Activated CD4-positive, alpha-beta memory T cell treated with anti-CD3 and anti-CD28 coated beads for 36 hours (primary cell): ENCODE measurements at regions not wholly inside any gene's neighbourhood (a gene's known extent, or its start where the extent isn't known, plus 50 kb on each side); places are given as distances from the start of the nearest gene placed in this dataset.

ENCODE experiments used
- CTCF ChIA-PET: fragments of 350-600 bp; sonication (Branson Sonifier 250); formaldehyde crosslinking; loops from one replicate; lab custom pipeline; 2021; ENCODE audit warnings: antibody characterized with exemption, inconsistent platforms; lab: Charles Lee
- POLR2A ChIA-PET: fragments of 350-600 bp; sonication (Branson Sonifier 250); formaldehyde crosslinking; loops from one replicate; lab custom pipeline; 2021; ENCODE audit warnings: antibody characterized with exemption; lab: Charles Lee
- DNase-seq: peaks from one replicate; pipeline ENCODE4 v3.0.0-alpha.2; 2020
- H3K27ac Mint-ChIP-seq: one replicate; pipeline ENCODE4 v1.8.0; 2021; ENCODE audit warnings: mixed read lengths
- H3K27me3 Mint-ChIP-seq: one replicate; pipeline ENCODE4 v1.8.0; 2021; ENCODE audit warnings: mixed read lengths
- H3K36me3 Mint-ChIP-seq: one replicate; pipeline ENCODE4 v1.8.0; 2021; ENCODE audit warnings: mixed read lengths
- H3K4me1 Mint-ChIP-seq: one replicate; pipeline ENCODE4 v1.8.0; 2021; ENCODE audit warnings: low read depth, mixed read lengths
- H3K4me3 Mint-ChIP-seq: one replicate; pipeline ENCODE4 v1.8.0; 2021; ENCODE audit warnings: mild to moderate bottlenecking, mixed read lengths
- H3K9me3 Mint-ChIP-seq: one replicate; pipeline ENCODE4 v1.8.0; 2021; ENCODE audit warnings: mixed read lengths
- intact Hi-C: fragments of 100-400 bp; cut with micrococcal nuclease; formaldehyde crosslinking; loops from one replicate; pipeline ENCODE4 v1.15.1; 2023

DNA sequence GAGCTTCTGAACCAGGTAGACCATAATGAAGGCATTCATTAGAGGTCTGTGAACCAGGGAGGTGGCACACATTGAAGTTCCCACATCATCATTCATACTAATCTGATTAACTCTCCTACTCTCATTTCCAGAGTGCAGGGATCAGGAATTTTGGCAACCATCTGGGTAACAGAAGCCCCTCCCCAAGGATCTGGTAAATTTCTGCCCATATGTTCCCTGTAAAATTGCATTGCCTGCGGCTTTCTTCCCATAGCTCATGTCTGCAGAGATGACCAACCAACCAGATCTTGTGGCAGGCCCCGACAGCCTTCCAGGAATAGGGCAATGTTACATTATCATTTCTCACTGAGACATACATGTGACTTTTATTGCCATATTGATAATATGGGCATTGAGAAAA lies 111.4 kb upstream of the CHL1 start:
- ChIA-PET POLR2A (no interaction called here), CTCF (no interaction called here)
- no peak overlapping the region for H3K27ac Mint-ChIP-seq
- H3K4me1 Mint-ChIP-seq, result no peaks in the 10 kb centered on the region
- no peak for DNase-seq
- H3K4me3 Mint-ChIP-seq, result no peak overlapping the region
- H3K27me3 Mint-ChIP-seq, result peaks cover 4% of the 10 kb centered on the region
- no peaks in the 10 kb centered on the region for H3K36me3 Mint-ChIP-seq
- no peaks in the 10 kb centered on the region for H3K9me3 Mint-ChIP-seq
- intact Hi-C loops, result no loop called here

DNA sequence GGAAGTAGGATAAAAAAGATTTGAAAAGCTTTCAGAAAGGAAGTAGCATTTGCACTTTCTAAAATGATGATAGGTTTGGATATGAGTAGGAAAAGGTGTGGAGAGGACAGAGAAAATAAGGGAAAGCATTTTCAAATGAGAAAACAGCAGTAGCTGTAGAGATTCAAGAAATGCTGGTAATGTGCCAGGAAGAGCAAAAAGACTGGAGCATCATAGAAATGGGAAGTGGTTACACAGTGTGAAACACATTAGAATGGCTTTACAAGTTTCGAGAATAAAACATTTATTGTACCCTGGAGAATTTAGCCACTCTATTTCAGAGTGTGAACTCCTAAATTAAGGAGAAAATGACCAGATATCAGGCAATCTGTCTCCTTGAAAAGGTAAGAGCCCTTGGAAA lies 108.3 kb upstream of the CHL1 start:
- Mint-ChIP-seq H3K4me3 (no peak overlapping the region), H3K27ac (no peak overlapping the region), H3K4me1 (no peaks in the 10 kb centered on the region), H3K36me3 (no peaks in the 10 kb centered on the region), H3K9me3 (no peaks in the 10 kb centered on the region), H3K27me3 (peaks cover 3% of the 10 kb centered on the region)
- DNase-seq, result no peak
- ChIA-PET CTCF (no interaction called here), POLR2A (no interaction called here)
- intact Hi-C loops, result no loop called here

DNA sequence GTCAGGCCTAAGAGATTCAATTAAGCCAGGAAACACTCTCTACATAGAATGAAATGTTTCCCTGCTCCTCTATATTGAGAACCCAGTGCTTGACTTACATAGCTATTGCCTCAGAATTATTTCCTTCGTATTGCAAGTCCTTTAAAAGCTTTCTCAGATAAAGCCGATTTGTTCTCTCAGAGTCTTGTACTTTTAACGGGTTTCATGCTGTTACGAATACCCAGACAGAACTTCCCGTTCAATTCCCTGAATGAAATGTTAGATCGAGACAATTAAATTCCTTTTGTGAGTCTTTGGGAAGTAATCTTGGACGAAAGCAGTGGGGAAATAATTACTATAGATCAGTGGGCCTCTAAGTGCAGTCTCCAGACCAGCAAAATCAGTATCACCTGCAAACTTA lies 102.8 kb upstream of the CHL1 start:
- DNase-seq, result no peak
- Mint-ChIP-seq H3K9me3 (no peaks in the 10 kb centered on the region), H3K4me1 (no peaks in the 10 kb centered on the region), H3K4me3 (no peak overlapping the region), H3K27ac (no peak overlapping the region), H3K27me3 (no peaks in the 10 kb centered on the region), H3K36me3 (no peaks in the 10 kb centered on the region)
- ChIA-PET POLR2A (no interaction called here), CTCF (no interaction called here)
- intact Hi-C loops, result no loop called here

DNA sequence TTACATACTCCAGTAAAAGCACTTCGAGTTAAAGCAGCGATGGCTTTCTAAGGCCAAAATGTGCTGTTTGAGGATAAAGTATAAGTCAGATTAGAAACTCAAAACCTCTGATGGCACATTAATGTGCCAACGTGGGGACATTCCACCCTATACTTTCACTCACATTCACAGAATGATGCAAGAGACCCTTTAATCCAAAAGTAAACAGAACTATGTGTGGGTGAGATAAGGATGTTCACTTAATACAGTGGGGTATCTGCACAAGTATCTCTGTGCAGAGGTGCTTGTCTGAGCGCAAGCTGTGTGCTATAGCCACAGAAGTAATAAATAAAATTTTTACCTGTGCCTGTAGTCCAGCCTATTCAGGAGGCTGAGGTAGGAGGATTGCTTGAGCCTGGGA lies 100.3 kb upstream of the CHL1 start:
- DNase-seq, result no peak
- H3K27ac Mint-ChIP-seq, result no peak overlapping the region
- H3K4me1 Mint-ChIP-seq, result no peaks in the 10 kb centered on the region
- H3K9me3 Mint-ChIP-seq, result no peaks in the 10 kb centered on the region
- POLR2A ChIA-PET, result no interaction called here
- no peaks in the 10 kb centered on the region for H3K27me3 Mint-ChIP-seq
- intact Hi-C loops, result no loop called here
- CTCF ChIA-PET, result no interaction called here
- no peaks in the 10 kb centered on the region for H3K36me3 Mint-ChIP-seq
- no peak overlapping the region for H3K4me3 Mint-ChIP-seq

DNA sequence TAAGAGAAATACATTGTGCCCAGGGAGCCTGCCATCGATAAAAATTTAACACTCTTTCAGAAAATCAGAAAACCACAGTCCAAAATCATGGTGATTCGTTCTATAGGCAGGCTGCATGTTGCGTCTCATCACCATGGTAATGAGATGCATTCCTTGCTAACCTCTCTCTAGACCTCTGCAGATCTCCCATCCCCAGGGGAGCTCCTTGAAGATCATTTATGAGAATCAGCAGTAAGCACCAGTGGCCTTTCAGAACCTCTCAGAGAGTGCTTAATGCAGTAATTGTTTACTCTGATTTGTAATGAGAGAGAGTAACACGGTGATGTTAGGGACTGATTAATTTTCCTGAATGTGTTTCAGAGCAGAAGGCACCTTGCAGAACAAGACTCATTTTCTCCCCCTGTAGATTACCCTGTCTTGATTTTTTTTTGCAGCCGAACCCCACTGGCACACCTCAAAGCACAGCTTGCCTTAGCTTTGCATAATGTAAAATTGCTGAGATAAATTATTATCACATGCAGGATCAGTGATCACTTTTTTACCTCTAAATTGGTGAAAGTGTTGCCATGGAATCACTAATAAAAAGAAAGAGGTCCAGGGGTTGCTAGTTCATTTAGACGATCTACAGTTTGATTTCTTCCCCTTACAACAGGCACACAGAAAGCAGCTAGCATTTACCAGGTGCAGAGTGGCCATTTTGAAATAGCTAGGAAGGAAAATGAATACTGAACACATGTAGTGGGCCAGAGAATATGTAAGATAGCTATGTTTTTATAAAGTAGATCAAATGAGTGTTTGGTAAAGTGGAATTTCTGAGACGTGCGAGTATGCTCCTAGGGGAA lies 98.9 kb upstream of the CHL1 start:
- Mint-ChIP-seq H3K27ac (no peak overlapping the region), H3K27me3 (peaks cover 1% of the 10 kb centered on the region), H3K9me3 (no peaks in the 10 kb centered on the region), H3K36me3 (no peaks in the 10 kb centered on the region), H3K4me1 (no peaks in the 10 kb centered on the region), H3K4me3 (no peak overlapping the region)
- ChIA-PET POLR2A (no interaction called here), CTCF (no interaction called here)
- DNase-seq, result no peak
- intact Hi-C loops, result no loop called here

DNA sequence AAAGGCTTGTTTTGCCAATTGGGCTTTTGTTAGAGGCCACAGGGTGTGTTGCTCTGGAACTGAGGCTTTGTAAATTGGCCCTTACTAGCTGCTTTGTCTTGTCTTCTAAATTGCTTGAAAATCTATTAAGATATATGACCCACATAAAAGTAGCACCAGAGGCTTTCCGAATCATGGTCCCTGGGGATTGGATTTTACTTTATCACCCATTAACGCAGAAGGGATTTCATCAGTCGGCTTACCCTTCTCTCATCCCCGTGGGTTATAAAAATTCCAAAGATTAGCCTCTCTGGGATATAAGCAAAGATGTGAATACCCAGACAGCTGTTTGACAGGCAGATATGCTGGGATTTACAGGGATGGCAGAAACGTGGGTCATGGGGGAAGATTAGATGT lies 98.3 kb upstream of the CHL1 start:
- H3K27me3 Mint-ChIP-seq, result peaks cover 1% of the 10 kb centered on the region
- intact Hi-C loops, result no loop called here
- ChIA-PET CTCF (no interaction called here), POLR2A (no interaction called here)
- no peaks in the 10 kb centered on the region for H3K4me1 Mint-ChIP-seq
- no peak overlapping the region for H3K4me3 Mint-ChIP-seq
- no peaks in the 10 kb centered on the region for H3K9me3 Mint-ChIP-seq
- DNase-seq, result no peak
- H3K27ac Mint-ChIP-seq, result no peak overlapping the region
- no peaks in the 10 kb centered on the region for H3K36me3 Mint-ChIP-seq

DNA sequence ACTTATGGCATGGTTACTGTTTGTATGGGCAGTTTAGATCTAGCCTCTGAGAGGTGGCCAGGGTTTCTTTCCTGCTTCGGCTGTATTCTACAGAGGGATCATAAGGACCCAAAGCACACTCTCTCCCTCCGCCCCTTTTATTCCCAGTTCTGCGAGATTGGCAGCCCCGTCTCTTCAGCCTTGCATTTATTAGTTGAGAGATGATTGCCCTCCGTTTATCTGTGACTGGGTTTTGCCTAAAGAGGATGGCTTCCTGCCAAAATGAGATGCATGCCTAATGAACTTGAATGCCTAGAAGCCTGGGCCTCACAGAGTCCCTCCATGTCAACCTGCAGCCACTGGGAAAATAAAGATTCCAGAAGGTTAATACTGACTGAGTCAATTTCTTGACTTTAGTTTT lies 97.1 kb upstream of the CHL1 start:
- POLR2A ChIA-PET, result no interaction called here
- CTCF ChIA-PET, result no interaction called here
- H3K27me3 Mint-ChIP-seq, result peaks cover 1% of the 10 kb centered on the region
- no peak overlapping the region for H3K4me3 Mint-ChIP-seq
- no peaks in the 10 kb centered on the region for H3K4me1 Mint-ChIP-seq
- H3K36me3 Mint-ChIP-seq, result no peaks in the 10 kb centered on the region
- no peak overlapping the region for H3K27ac Mint-ChIP-seq
- no peaks in the 10 kb centered on the region for H3K9me3 Mint-ChIP-seq
- no peak for DNase-seq
- intact Hi-C loops, result no loop called here

DNA sequence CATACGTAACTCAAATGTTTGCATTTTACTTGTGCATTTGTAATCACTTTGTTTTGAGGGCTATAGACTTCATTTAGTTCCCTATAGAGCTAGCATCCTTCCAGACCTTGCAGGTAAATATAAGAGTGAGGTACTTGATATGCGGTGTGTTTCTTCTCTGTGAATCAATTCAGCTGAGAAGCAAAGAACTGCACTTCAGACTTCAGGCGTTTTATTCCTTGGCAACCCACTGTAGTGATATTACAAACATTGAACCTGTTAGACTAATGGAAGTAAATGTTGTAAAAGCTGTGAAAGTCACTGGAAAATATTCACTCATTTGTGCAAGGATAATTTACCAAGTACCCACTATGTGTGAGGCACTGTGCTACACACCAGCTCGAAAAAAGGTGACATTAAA lies 94.1 kb upstream of the CHL1 start:
- Mint-ChIP-seq H3K4me1 (no peaks in the 10 kb centered on the region), H3K9me3 (no peaks in the 10 kb centered on the region), H3K4me3 (no peak overlapping the region), H3K36me3 (no peaks in the 10 kb centered on the region), H3K27me3 (peaks cover 1% of the 10 kb centered on the region), H3K27ac (no peak overlapping the region)
- DNase-seq, result no peak
- intact Hi-C loops, result no loop called here
- POLR2A ChIA-PET, result no interaction called here
- CTCF ChIA-PET, result no interaction called here

DNA sequence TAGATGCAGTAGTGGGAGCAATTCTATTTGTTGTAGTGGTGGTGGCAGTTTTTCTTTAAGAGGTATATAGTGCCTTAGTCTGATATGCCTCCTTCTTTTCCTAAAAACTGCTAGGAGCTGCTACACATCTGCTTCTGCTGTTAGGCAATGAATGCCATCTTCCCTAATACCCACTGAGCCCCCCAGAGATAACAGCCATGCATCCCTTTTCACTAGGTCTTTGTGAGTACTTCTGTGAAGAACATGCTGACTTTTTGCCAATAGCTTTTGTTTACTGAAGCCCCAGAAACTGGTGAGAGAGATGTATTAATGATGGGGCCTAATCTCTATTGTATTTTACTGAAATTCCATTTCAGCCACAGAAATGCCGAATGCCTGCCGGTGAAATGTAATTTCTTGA lies 92.6 kb upstream of the CHL1 start:
- CTCF ChIA-PET, result no interaction called here
- DNase-seq, result no peak

DNA sequence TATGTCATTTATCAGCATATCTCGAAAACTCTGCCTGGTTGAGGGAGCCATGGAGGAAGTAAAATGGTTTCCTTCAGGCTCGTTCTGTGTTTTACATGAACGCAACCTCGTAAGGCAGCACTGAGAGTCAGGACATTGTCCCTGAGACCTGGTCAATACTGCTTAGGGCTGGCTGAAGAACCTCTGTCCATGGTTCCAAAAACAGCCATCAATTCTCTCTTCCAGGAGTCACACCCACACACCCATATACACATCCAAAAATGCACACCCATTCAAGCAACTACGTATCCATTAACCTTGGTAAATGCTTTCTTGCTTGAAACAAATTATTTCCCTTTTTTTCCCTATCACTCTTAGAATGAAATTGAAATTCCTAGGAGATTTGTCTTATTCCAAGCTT lies 91.0 kb upstream of the CHL1 start:
- ChIA-PET POLR2A (no interaction called here), CTCF (no interaction called here)
- DNase-seq, result no peak
- Mint-ChIP-seq H3K27ac (no peak overlapping the region), H3K4me3 (no peak overlapping the region), H3K9me3 (no peaks in the 10 kb centered on the region), H3K27me3 (peaks cover 1% of the 10 kb centered on the region), H3K36me3 (no peaks in the 10 kb centered on the region), H3K4me1 (no peaks in the 10 kb centered on the region)
- intact Hi-C loops, result no loop called here

More for the DNA sequence above, 92.6 kb upstream of the CHL1 start:
- Mint-ChIP-seq H3K36me3 (no peaks in the 10 kb centered on the region), H3K9me3 (no peaks in the 10 kb centered on the region), H3K4me1 (no peaks in the 10 kb centered on the region), H3K4me3 (no peak overlapping the region), H3K27ac (no peak overlapping the region), H3K27me3 (peaks cover 1% of the 10 kb centered on the region)
- POLR2A ChIA-PET, result no interaction called here
- intact Hi-C loops, result no loop called here

DNA sequence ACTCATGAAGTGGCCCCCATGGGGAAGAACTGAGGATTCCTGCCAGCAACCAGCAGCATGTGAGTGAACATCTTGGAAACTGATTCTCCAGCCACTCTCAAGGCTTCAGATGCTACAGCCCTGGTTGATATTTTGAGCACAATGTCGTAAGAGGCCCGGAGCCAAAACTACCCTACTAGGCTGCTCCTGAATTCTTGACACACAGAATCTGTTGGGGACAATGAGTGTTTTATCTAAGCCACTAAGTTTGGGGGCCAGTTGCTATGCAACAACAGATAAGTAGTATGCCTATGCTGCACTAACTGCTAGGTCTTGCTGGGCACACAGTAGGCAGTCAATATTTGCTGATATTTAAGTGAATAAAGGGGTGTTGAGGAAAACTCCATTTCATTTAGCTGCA lies 89.9 kb upstream of the CHL1 start:
- H3K36me3 Mint-ChIP-seq, result no peaks in the 10 kb centered on the region
- peaks cover 1% of the 10 kb centered on the region for H3K27me3 Mint-ChIP-seq
- no peaks in the 10 kb centered on the region for H3K9me3 Mint-ChIP-seq
- no peak for DNase-seq
- no peaks in the 10 kb centered on the region for H3K4me1 Mint-ChIP-seq
- H3K4me3 Mint-ChIP-seq, result no peak overlapping the region
- H3K27ac Mint-ChIP-seq, result no peak overlapping the region
- ChIA-PET POLR2A (no interaction called here), CTCF (no interaction called here)
- intact Hi-C loops, result no loop called here

DNA sequence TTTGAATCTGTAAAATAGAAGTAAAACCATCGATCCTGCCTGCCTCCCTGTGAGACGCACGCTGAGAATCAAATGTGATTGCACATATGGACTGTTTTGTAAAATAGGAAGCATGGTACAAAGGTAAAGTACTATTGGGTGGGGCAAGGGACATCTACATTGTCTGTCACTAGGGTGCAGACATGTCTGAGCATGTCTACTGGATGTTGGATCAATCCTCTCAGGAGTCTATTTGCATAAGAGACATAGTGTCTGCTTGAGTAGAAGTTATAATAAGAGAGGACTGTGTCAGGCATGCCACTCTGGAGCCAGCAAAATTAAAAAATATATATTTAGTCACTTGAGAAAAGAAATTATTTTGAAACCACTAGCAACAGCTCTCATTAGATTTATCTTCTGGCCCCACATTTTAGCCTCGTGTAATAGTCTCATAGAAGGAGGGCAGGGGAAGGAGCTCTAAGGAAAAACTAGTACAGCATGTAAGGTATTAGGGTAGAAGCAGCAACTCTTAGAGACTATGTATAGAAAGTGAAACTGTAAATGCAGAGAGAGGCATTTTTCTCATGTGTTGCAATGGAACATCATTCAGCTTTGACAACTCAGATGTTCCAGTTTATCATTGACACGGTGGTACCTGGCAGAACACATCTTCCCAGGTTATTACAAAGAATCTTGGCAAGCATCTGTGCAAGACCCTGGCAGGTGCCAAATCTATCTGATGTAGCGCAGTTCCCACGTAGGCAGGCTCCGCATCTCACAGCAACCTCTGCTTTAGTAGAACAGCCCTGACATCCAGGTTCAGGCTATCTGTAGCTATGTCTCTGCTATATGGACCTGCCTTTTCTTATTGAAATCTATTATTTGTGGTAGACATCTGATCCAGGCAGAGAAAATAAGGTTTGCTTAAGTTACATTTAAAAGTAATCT lies 85.2 kb upstream of the CHL1 start:
- ChIA-PET POLR2A (no interaction called here), CTCF (no interaction called here)
- H3K4me1 Mint-ChIP-seq, result no peaks in the 10 kb centered on the region
- no peaks in the 10 kb centered on the region for H3K36me3 Mint-ChIP-seq
- intact Hi-C loops, result no loop called here
- peaks cover 6% of the 10 kb centered on the region for H3K27me3 Mint-ChIP-seq
- H3K9me3 Mint-ChIP-seq, result no peaks in the 10 kb centered on the region
- no peak overlapping the region for H3K4me3 Mint-ChIP-seq
- no peak overlapping the region for H3K27ac Mint-ChIP-seq
- DNase-seq, result no peak

DNA sequence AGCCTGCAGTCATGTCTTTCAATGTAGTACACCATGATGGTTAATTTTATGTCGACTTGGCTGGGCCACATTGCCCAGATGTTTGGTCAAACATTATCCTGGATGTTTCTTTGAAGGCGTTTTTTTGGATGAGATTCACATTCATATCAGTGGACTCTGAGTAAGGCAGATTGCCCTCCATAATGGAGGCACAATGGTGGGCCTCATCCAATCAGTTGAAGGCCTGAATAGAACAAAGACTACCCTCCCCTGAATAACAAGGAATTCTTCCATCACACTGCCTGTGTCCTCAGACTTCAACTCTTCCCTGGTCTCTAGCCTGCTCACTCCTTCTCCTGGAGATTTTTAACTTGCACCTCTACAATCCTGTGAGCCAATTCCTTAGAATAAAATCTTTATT lies 83.8 kb upstream of the CHL1 start:
- DNase-seq, result no peak
- intact Hi-C loops, result no loop called here
- Mint-ChIP-seq H3K9me3 (no peaks in the 10 kb centered on the region), H3K4me3 (no peak overlapping the region), H3K4me1 (no peaks in the 10 kb centered on the region), H3K36me3 (no peaks in the 10 kb centered on the region), H3K27ac (no peak overlapping the region), H3K27me3 (peaks cover 6% of the 10 kb centered on the region)
- POLR2A ChIA-PET, result no interaction called here
- CTCF ChIA-PET, result no interaction called here
